Transverse colon (tissue), 4 donors: ENCODE measurements at regions not wholly inside any gene's neighbourhood (a gene's known extent, or its start where the extent isn't known, plus 50 kb on each side); places are given as distances from the start of the nearest gene placed in this dataset.

Experiments
- DNase-seq: peaks from one replicate; pipeline ENCODE4 v3.0.0-alpha.2; 2019
- H3K27ac ChIP-seq, 4 donors: fragments of 200-600 bp; sonication (generic); 2 replicates each; pipeline ENCODE4 v1.5.1; 2016 to 2018; ENCODE audit warnings: inconsistent platforms in 4 of 4
- H3K27me3 ChIP-seq: fragments of 200-600 bp; sonication (generic); 2 replicates; pipeline ENCODE4 v1.5.1; 2017; ENCODE audit warnings: inconsistent platforms
- H3K36me3 ChIP-seq, 4 donors: fragments of 200-600 bp; sonication (generic); 2 replicates each; pipeline ENCODE4 v1.5.1; 2017 to 2019; ENCODE audit warnings: inconsistent platforms in 4 of 4
- H3K4me1 ChIP-seq, 4 donors: fragments of 200-600 bp; sonication (generic); 2 replicates each; pipeline ENCODE4 v1.5.1; 2017 to 2020; ENCODE audit warnings: inconsistent platforms in 4 of 4
- H3K4me3 ChIP-seq, 4 donors: fragments of 200-600 bp; sonication (generic); 1 replicate in 1 of 4; 2 replicates in 3 of 4; pipeline versions ENCODE4 v1.5.1 to v1.6.1; 2017 to 2019; ENCODE audit warnings: inconsistent platforms in 4 of 4
- H3K9me3 ChIP-seq, 2 donors: fragments of 200-600 bp; sonication (generic); 2 replicates each; pipeline ENCODE4 v1.5.1; 2017 to 2019; ENCODE audit warnings: inconsistent platforms in 2 of 2
- CTCF ChIP-seq, 5 experiments: fragments of 200-600 bp in 3 of 5; fragments of 450-650 bp in 2 of 5; sonication (generic) in 3 of 5; IDR thresholded peaks; 1 replicate in 2 of 5; 2 replicates in 3 of 5; pipeline ENCODE4 v1.5.1; 2016 to 2017; ENCODE audit warnings: antibody characterized with exemption in 5 of 5, inconsistent platforms in 3 of 5, mild to moderate bottlenecking in 2 of 5, moderate library complexity in 1 of 5
- EP300 ChIP-seq: sonication (generic); formaldehyde crosslinking; IDR thresholded peaks from one replicate; pipeline ENCODE4 v1.6.1; 2017; ENCODE audit warnings: antibody characterized with exemption, low read depth
- POLR2A ChIP-seq: fragments of 450-650 bp; IDR thresholded peaks from one replicate; pipeline ENCODE4 v1.6.1; 2016; ENCODE audit warnings: antibody characterized with exemption, mild to moderate bottlenecking, moderate library complexity
- POLR2AphosphoS5 ChIP-seq, 3 donors: sonication (generic); formaldehyde crosslinking; IDR thresholded peaks; one replicate each; pipeline ENCODE4 v1.6.1; 2016; ENCODE audit warnings: antibody characterized with exemption in 3 of 3
- WGBS, 2 donors: methylation state at CpG; one replicate each; pipeline ENCODE4 v1.1.5; 2018; ENCODE audit warnings: low coverage in 1 of 2; 5-methylcytosine and 5-hydroxymethylcytosine counted together
- in situ Hi-C, 4 donors: fragments of 200-750 bp; cut with MboI; loops; one replicate each; pipeline versions ENCODE4 v1.15.0 to v1.15.1; 2017; ENCODE audit warnings: low sequenced_read_pairs in 3 of 4, low pct_ligation_motif_present in 1 of 4, low pct_unique_long_range_greater_than_20kb in 1 of 4
- intact Hi-C: fragments of 100-400 bp; cut with DNase I; formaldehyde crosslinking; loops from one replicate; pipeline ENCODE4 v1.15.1; 2023; ENCODE audit warnings: low total_unique reads

GRCh38 chr2:129884221-129884786 lies 95.2 kb upstream of the RAB6C start:
- DNase-seq = no peak
- intact Hi-C loops = no loop called here
- WGBS, 2 donors = 40 to 83% methylated on average over 1 to 4 of the region's 4 CpGs

GRCh38 chr2:129885735-129886134 lies 93.7 kb upstream of the RAB6C start:
- Histone ChIP-seq H3K36me3 (no peaks in the 10 kb centered on the region), H3K9me3 (no peaks in the 10 kb centered on the region), H3K4me3 (no peak overlapping the region), H3K27ac (no peak overlapping the region), H3K27me3 (no peaks in the 10 kb centered on the region), H3K4me1 (no peaks in the 10 kb centered on the region)
- 37 to 48% methylated on average over 2 to 5 of the region's 5 CpGs for WGBS, 2 donors
- no peak for DNase-seq
- in situ Hi-C loops = no loop called here
- TF ChIP-seq EP300 (no peak), POLR2AphosphoS5 (IDR thresholded peaks at IDR 0.05) (no peak), CTCF (IDR thresholded peaks at IDR 0.05) (no peak), POLR2A (no peak)
- intact Hi-C loops = no loop called here

More at GRCh38 chr2:129884221-129884786, 95.2 kb upstream of the RAB6C start:
- H3K27me3 ChIP-seq = no peaks in the 10 kb centered on the region
- no peak overlapping the region for H3K27ac ChIP-seq
- in situ Hi-C loops = no loop called here
- H3K9me3 ChIP-seq = no peaks in the 10 kb centered on the region
- H3K36me3 ChIP-seq = no peaks in the 10 kb centered on the region
- no peak overlapping the region for H3K4me3 ChIP-seq
- TF ChIP-seq POLR2AphosphoS5 (IDR thresholded peaks at IDR 0.05) (no peak), CTCF (IDR thresholded peaks at IDR 0.05) (no peak), POLR2A (no peak), EP300 (no peak)
- no peaks in the 10 kb centered on the region for H3K4me1 ChIP-seq

- intact Hi-C loops = no loop called here
- WGBS, 2 donors = 77% methylated on average over 3 of the region's 3 CpGs; no CpG with 5 or more reads in 1 of the 2 donors
- H3K4me1 ChIP-seq = no peaks in the 10 kb centered on the region
- in situ Hi-C loops = no loop called here
- H3K27ac ChIP-seq = no peak overlapping the region
- H3K9me3 ChIP-seq = no peaks in the 10 kb centered on the region
- TF ChIP-seq CTCF (IDR thresholded peaks at IDR 0.05) (no peak), POLR2AphosphoS5 (IDR thresholded peaks at IDR 0.05) (no peak), EP300 (no peak), POLR2A (no peak)
- no peak overlapping the region for H3K4me3 ChIP-seq
- no peak for DNase-seq
- no peaks in the 10 kb centered on the region for H3K36me3 ChIP-seq
- H3K27me3 ChIP-seq = no peaks in the 10 kb centered on the region
Observed at GRCh38 chr2:129887688-129888266, 91.7 kb upstream of the RAB6C start.

GRCh38 chr2:129888461-129888860 lies 91.0 kb upstream of the RAB6C start:
- in situ Hi-C loops = no loop called here
- H3K9me3 ChIP-seq = no peaks in the 10 kb centered on the region
- H3K4me3 ChIP-seq = no peak overlapping the region
- DNase-seq = no peak
- H3K27ac ChIP-seq = no peak overlapping the region
- no peaks in the 10 kb centered on the region for H3K36me3 ChIP-seq
- no peaks in the 10 kb centered on the region for H3K27me3 ChIP-seq
- TF ChIP-seq CTCF (IDR thresholded peaks at IDR 0.05) (no peak), POLR2A (no peak), EP300 (no peak), POLR2AphosphoS5 (IDR thresholded peaks at IDR 0.05) (no peak)
- no peaks in the 10 kb centered on the region for H3K4me1 ChIP-seq
- WGBS, 2 donors = 69% methylated on average over 4 of the region's 4 CpGs; no CpG with 5 or more reads in 1 of the 2 donors
- intact Hi-C loops = no loop called here
